IPS DF 4.7 (cell line): ENCODE measurements at regions not wholly inside any gene's neighbourhood (a gene's known extent, or its start where the extent isn't known, plus 50 kb on each side); places are given as distances from the start of the nearest gene placed in this dataset.

ENCODE experiments used
- DNase-seq: peaks from one replicate; pipeline ENCODE4 v3.0.0-alpha.2; 2013; ENCODE audit warnings: low spot score; ENCODE audit errors: extremely low read depth

- DNase-seq, result no peak
Measured at GRCh38 chr12:127237151-127237550, 1029.8 kb upstream of the TMEM132C start.

- DNase-seq, result no peak
Measured at GRCh38 chr12:127238107-127238506, 1028.9 kb upstream of the TMEM132C start.

GRCh38 chr12:127239781-127240180 lies 1027.2 kb upstream of the TMEM132C start:
- no peak for DNase-seq

- DNase-seq, result no peak
Measured at GRCh38 chr12:127240249-127240929, 1026.6 kb upstream of the TMEM132C start.

GRCh38 chr12:127241072-127241817 lies 1025.7 kb upstream of the TMEM132C start:
- no peak for DNase-seq

GRCh38 chr12:127245009-127245408 lies 1022.0 kb upstream of the TMEM132C start:
- DNase-seq, result no peak

- DNase-seq, result no peak
Measured at GRCh38 chr12:127245437-127245836, 1021.5 kb upstream of the TMEM132C start.

GRCh38 chr12:127247937-127248336 lies 1019.0 kb upstream of the TMEM132C start:
- DNase-seq, result no peak

GRCh38 chr12:127249428-127249827 lies 1017.5 kb upstream of the TMEM132C start:
- DNase-seq, result no peak

- no peak for DNase-seq
Measured at GRCh38 chr12:127253797-127254327, 1013.1 kb upstream of the TMEM132C start.

GRCh38 chr12:127254420-127254955 lies 1012.5 kb upstream of the TMEM132C start:
- DNase-seq, result no peak

GRCh38 chr12:127257366-127257935 lies 1009.5 kb upstream of the TMEM132C start:
- DNase-seq, result no peak

GRCh38 chr12:127260531-127260930 lies 1006.4 kb upstream of the TMEM132C start:
- DNase-seq, result no peak

- no peak for DNase-seq
Measured at GRCh38 chr12:127260999-127261398, 1006.0 kb upstream of the TMEM132C start.

GRCh38 chr12:127262615-127263014 lies 1004.4 kb upstream of the TMEM132C start:
- no peak for DNase-seq

- DNase-seq, result no peak
Measured at GRCh38 chr12:127263621-127264020, 1003.3 kb upstream of the TMEM132C start.

GRCh38 chr12:127267128-127267527 lies 999.8 kb upstream of the TMEM132C start:
- no peak for DNase-seq

GRCh38 chr12:127268213-127268612 lies 998.8 kb upstream of the TMEM132C start:
- DNase-seq, result no peak

- no peak for DNase-seq
Measured at GRCh38 chr12:127268706-127269425, 998.1 kb upstream of the TMEM132C start.

- no peak for DNase-seq
Measured at GRCh38 chr12:127270193-127270592, 996.8 kb upstream of the TMEM132C start.

- no peak for DNase-seq
Measured at GRCh38 chr12:127271776-127272175, 995.2 kb upstream of the TMEM132C start.
